Stomach (tissue), 8 donors: ENCODE measurements at regions not wholly inside any gene's neighbourhood (a gene's known extent, or its start where the extent isn't known, plus 50 kb on each side); places are given as distances from the start of the nearest gene placed in this dataset.

Experiments
- DNase-seq, 2 donors: peaks; one replicate each; pipeline versions ENCODE4 v3.0.0 to v3.0.0-alpha.2; 2013 to 2019
- H3K27ac ChIP-seq, 5 donors: fragments of 200-600 bp in 4 of 5; sonication (generic) in 4 of 5; one replicate each; pipeline ENCODE4 v1.5.1; 2013 to 2019; ENCODE audit warnings: mild to moderate bottlenecking in 1 of 5, moderate library complexity in 1 of 5
- H3K27me3 ChIP-seq, 3 donors: fragments of 200-600 bp; sonication (generic); one replicate each; pipeline ENCODE4 v1.5.1; 2017 to 2019; ENCODE audit warnings: mixed run types in 1 of 3
- H3K36me3 ChIP-seq, 4 donors: fragments of 200-600 bp; sonication (generic); 1 replicate in 3 of 4; 2 replicates in 1 of 4; pipeline ENCODE4 v1.5.1; 2016 to 2019
- H3K4me1 ChIP-seq, 4 donors: fragments of 200-600 bp; sonication (generic); one replicate each; pipeline ENCODE4 v1.5.1; 2016 to 2019
- H3K4me3 ChIP-seq, 4 donors: fragments of 200-600 bp; sonication (generic) in 3 of 4; one replicate each; pipeline ENCODE4 v1.5.1; 2016 to 2019; ENCODE audit warnings: mild to moderate bottlenecking in 1 of 4
- H3K9me3 ChIP-seq, 4 donors: fragments of 200-600 bp; sonication (generic); one replicate each; pipeline ENCODE4 v1.5.1; 2016 to 2019
- EP300 ChIP-seq: sonication (generic); formaldehyde crosslinking; IDR thresholded peaks from one replicate; pipeline ENCODE4 v1.6.1; 2017; ENCODE audit warnings: antibody characterized with exemption
- POLR2A ChIP-seq, 4 donors: fragments of 450-650 bp; IDR thresholded peaks; one replicate each; pipeline ENCODE4 v1.6.1; 2016; ENCODE audit warnings: antibody characterized with exemption in 4 of 4, control low read depth in 2 of 4, mild to moderate bottlenecking in 1 of 4, moderate library complexity in 1 of 4
- POLR2AphosphoS5 ChIP-seq, 3 donors: sonication (generic); formaldehyde crosslinking; IDR thresholded peaks; one replicate each; pipeline ENCODE4 v1.6.1; 2016; ENCODE audit warnings: antibody characterized with exemption in 3 of 3
- WGBS, 5 donors: extraction: QIAGEN DNeasy Blood & Tissue Kit in 3 of 5; methylation state at CpG; one replicate each; pipeline versions ENCODE4 v1.1.5 to v1.1.7; 2013 to 2018; 5-methylcytosine and 5-hydroxymethylcytosine counted together
- intact Hi-C: fragments of 100-400 bp; cut with DNase I; formaldehyde crosslinking; loops from one replicate; pipeline ENCODE4 v1.15.1; 2023; ENCODE audit warnings: low total_unique reads
- TF ChIP-seq, protein P1 (sequence below), 7 experiments: fragments of 450-650 bp in 4 of 7; fragments of 200-600 bp in 3 of 7; sonication (generic) in 3 of 7; IDR thresholded peaks; one replicate each; pipeline ENCODE4 v1.5.1; 2016 to 2019; ENCODE audit warnings: antibody characterized with exemption in 7 of 7, control low read depth in 2 of 7, mild to moderate bottlenecking in 1 of 7
- donor health status: healthy with polysubstance abuse.
- donor health status: Bipolar disorder and iron deficiency.
- donor health status: healthy.

DNA sequence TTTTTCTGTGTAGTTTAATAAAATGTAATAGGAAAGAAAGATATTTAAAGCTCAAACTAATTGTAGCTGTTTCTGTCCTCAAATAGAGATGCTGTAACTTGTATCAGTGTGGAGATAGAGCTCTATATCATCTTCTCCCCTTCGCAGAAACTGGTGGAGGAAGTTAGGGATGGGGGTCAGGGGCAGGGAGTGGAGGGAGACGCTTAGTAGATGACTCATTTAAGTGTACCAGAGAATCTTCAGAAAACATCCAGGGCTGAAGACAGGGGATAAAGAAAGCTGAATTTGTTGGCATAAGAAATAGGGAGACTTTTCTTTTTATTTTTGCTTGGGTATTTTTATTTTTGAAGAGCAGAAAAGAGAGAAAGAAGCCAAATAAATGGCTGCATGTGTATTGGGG is 282.6 kb upstream of the DPYD start:
- TF ChIP-seq POLR2A (IDR thresholded peaks at IDR 0.05): no peak
- TF ChIP-seq, protein P1, sequence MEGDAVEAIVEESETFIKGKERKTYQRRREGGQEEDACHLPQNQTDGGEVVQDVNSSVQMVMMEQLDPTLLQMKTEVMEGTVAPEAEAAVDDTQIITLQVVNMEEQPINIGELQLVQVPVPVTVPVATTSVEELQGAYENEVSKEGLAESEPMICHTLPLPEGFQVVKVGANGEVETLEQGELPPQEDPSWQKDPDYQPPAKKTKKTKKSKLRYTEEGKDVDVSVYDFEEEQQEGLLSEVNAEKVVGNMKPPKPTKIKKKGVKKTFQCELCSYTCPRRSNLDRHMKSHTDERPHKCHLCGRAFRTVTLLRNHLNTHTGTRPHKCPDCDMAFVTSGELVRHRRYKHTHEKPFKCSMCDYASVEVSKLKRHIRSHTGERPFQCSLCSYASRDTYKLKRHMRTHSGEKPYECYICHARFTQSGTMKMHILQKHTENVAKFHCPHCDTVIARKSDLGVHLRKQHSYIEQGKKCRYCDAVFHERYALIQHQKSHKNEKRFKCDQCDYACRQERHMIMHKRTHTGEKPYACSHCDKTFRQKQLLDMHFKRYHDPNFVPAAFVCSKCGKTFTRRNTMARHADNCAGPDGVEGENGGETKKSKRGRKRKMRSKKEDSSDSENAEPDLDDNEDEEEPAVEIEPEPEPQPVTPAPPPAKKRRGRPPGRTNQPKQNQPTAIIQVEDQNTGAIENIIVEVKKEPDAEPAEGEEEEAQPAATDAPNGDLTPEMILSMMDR (IDR thresholded peaks at IDR 0.05): no peak
- TF ChIP-seq EP300: no peak
- TF ChIP-seq POLR2AphosphoS5 (IDR thresholded peaks at IDR 0.05): no peak
- WGBS, 5 donors: 37 to 45% (median 38%) methylated on average over 2 of the region's 2 CpGs
- H3K4me3 ChIP-seq: no peak overlapping the region
- DNase-seq: no peak
- H3K4me1 ChIP-seq: no peaks in the 10 kb centered on the region
- H3K9me3 ChIP-seq: no peaks in the 10 kb centered on the region
- H3K27me3 ChIP-seq: no peaks in the 10 kb centered on the region
- no peak overlapping the region for H3K27ac ChIP-seq
- H3K36me3 ChIP-seq: no peaks in the 10 kb centered on the region
- intact Hi-C loops: no loop called here

DNA sequence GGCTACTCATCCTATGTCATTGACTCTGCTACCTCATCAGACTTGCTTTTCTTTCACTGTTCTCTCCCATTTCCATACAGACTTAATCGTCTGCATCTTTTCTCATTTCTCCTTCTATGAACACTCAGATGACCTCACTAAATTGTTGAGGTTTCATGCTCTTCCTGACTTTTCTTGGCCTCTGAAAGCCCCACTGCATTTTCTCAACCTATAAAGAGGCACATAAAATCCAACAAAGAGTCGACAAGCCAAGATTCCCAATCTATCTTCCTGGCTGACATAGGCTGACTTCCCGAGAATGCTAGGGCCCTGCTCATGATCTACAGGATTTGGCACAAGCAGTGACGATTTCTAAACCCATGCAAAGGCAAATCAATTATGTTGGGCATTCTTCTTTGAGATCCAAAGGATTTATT is 280.8 kb upstream of the DPYD start:
- H3K36me3 ChIP-seq: no peaks in the 10 kb centered on the region
- intact Hi-C loops: no loop called here
- no peaks in the 10 kb centered on the region for H3K9me3 ChIP-seq
- H3K4me3 ChIP-seq: no peak overlapping the region
- TF ChIP-seq, protein P1 (IDR thresholded peaks at IDR 0.05): no peak
- no peak for TF ChIP-seq POLR2A (IDR thresholded peaks at IDR 0.05)
- no peak for TF ChIP-seq EP300
- TF ChIP-seq POLR2AphosphoS5 (IDR thresholded peaks at IDR 0.05): no peak
- no peaks in the 10 kb centered on the region for H3K4me1 ChIP-seq
- peak in 1 of 2 donors; percentile 4 for DNase-seq
- 43 to 66% (median 49%) methylated on average over 4 of the region's 4 CpGs for WGBS, 5 donors
- H3K27me3 ChIP-seq: no peaks in the 10 kb centered on the region
- no peak overlapping the region for H3K27ac ChIP-seq

DNA sequence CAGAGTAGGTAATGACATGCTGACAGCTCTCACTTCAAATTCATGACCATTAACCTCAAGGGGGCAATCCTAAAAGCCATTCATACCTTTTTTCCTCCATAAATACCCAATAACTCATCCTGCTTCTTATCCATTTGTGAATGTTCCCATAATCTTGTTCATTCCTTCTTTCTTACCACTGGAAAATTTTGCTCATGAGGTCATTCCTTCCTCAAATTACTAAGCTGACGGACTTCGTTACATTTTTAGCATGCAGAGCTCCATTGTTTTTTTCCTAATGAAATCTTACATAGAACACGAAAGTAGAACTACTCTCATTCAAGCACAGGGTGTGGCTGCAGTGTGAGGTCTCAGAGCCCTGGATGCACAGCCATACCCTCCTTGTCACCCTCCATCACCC is 276.5 kb upstream of the DPYD start:
- Histone ChIP-seq H3K27ac (no peak overlapping the region), H3K9me3 (no peaks in the 10 kb centered on the region), H3K4me1 (no peaks in the 10 kb centered on the region), H3K36me3 (no peaks in the 10 kb centered on the region), H3K27me3 (no peaks in the 10 kb centered on the region), H3K4me3 (no peak overlapping the region)
- intact Hi-C loops: no loop called here
- 74 to 91% (median 89%) methylated on average over 3 of the region's 3 CpGs for WGBS, 5 donors
- DNase-seq: no peak
- TF ChIP-seq POLR2A (IDR thresholded peaks at IDR 0.05) (no peak), EP300 (no peak), POLR2AphosphoS5 (IDR thresholded peaks at IDR 0.05) (no peak)
- TF ChIP-seq, protein P1 (IDR thresholded peaks at IDR 0.05): no peak

DNA sequence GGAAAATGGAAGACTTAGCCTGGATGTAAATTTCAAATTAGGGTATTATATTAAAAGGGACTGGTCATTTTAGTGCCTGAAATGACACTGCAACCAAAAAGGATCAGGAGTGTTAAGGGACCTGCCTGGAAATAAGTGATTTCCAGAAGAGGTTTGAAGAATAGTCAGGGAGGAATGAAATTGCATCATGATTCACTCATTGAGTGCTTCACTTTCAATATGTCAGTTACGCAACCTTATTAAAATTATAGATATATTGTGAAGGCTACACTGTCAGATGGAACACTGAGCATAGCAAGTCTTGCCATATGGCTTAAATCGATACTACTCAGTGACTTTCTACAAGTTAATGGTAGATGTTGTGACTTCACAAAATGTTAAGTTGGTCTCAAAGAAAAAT is 275.2 kb upstream of the DPYD start:
- intact Hi-C loops: no loop called here
- no peak for DNase-seq
- 93 to 99% (median 97%) methylated on average over 2 of the region's 2 CpGs for WGBS, 5 donors
- Histone ChIP-seq H3K9me3 (no peaks in the 10 kb centered on the region), H3K27me3 (no peaks in the 10 kb centered on the region), H3K27ac (no peak overlapping the region), H3K4me1 (no peaks in the 10 kb centered on the region), H3K4me3 (no peak overlapping the region), H3K36me3 (no peaks in the 10 kb centered on the region)
- TF ChIP-seq, protein P1 (IDR thresholded peaks at IDR 0.05): no peak
- no peak for TF ChIP-seq POLR2A (IDR thresholded peaks at IDR 0.05)
- TF ChIP-seq POLR2AphosphoS5 (IDR thresholded peaks at IDR 0.05): no peak
- TF ChIP-seq EP300: no peak
